WI38 (cell line): ENCODE measurements at regions not wholly inside any gene's neighbourhood (a gene's known extent, or its start where the extent isn't known, plus 50 kb on each side); places are given as distances from the start of the nearest gene placed in this dataset.

ENCODE experiments used
- H3K4me3 ChIP-seq: 2 replicates; pipeline ENCODE4 v1.5.1; 2011; ENCODE audit warnings: low read depth, mild to moderate bottlenecking, control low read depth, low read length
- TF ChIP-seq, protein P1 (sequence below): IDR thresholded peaks from 2 replicates; pipeline ENCODE4 v1.5.1; 2012; ENCODE audit warnings: low read depth, mild to moderate bottlenecking, control low read depth, low read length

- no peak overlapping the region for H3K4me3 ChIP-seq
- TF ChIP-seq, protein P1, sequence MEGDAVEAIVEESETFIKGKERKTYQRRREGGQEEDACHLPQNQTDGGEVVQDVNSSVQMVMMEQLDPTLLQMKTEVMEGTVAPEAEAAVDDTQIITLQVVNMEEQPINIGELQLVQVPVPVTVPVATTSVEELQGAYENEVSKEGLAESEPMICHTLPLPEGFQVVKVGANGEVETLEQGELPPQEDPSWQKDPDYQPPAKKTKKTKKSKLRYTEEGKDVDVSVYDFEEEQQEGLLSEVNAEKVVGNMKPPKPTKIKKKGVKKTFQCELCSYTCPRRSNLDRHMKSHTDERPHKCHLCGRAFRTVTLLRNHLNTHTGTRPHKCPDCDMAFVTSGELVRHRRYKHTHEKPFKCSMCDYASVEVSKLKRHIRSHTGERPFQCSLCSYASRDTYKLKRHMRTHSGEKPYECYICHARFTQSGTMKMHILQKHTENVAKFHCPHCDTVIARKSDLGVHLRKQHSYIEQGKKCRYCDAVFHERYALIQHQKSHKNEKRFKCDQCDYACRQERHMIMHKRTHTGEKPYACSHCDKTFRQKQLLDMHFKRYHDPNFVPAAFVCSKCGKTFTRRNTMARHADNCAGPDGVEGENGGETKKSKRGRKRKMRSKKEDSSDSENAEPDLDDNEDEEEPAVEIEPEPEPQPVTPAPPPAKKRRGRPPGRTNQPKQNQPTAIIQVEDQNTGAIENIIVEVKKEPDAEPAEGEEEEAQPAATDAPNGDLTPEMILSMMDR, result no peak
Measured at GRCh38 chr17:51507444-51507843, 247.1 kb downstream of the UTP18 start.

- no peak overlapping the region for H3K4me3 ChIP-seq
- TF ChIP-seq, protein P1, result no peak
Measured at GRCh38 chr17:51508048-51508447, 247.7 kb downstream of the UTP18 start.

DNA sequence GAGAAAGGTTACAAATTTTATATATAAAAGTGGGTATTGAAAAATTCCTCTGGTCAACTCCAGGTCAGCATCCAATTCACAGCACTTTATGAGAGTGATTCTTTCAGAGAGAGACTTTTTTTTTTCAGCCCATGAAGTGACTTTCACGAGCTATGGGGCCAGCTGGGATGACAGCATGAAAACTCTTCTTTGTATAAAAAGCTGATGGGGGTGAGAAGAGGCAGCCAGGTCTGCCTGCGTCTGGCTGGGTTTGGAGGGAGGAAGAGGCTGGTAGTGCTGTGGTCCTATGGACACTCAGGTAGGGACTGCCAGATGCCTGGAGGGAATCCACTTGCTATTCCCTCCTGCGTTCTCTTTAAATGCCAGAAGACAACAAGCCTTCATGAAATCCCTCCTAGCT lies 250.6 kb downstream of the UTP18 start:
- H3K4me3 ChIP-seq, result no peak overlapping the region
- TF ChIP-seq, protein P1, result no peak

DNA sequence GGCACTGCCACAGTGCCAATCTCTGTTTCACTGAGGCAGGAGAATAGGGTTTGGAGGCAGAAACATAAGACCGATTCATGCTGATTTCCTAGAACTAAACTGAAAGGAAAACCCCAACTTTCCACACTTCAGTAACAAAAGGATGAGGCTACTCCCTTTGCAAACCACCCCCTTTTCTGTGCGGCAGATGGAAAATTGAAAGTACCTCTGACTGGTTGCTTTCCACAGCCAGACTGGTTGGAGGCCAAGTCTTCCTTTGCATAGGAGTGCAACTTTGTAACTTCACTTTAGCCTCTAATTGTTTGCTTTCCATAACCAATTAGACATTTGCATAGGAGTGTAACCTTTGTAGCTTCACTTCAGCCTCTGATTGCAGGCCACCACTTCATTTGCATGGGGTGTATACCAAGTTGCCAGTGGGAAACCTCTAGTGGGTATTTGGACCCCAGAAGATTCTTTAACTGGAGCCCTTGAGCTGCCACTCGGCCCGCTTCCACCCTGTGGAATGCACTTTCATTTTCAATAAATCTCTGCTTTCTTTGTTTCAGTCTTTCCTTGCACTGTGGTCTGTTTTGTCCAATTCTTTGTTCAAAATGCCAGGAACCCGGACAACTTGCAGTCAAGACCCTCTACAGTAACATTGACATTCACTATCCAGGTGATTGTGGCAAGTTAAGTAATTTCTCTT lies 252.0 kb downstream of the UTP18 start:
- no peak overlapping the region for H3K4me3 ChIP-seq
- TF ChIP-seq, protein P1, result no peak

- H3K4me3 ChIP-seq, result no peak overlapping the region
- TF ChIP-seq, protein P1, result no peak
Measured at GRCh38 chr17:51516924-51517323, 256.6 kb downstream of the UTP18 start.

GRCh38 chr17:51524524-51524923 lies 264.2 kb downstream of the UTP18 start:
- H3K4me3 ChIP-seq, result no peak overlapping the region
- TF ChIP-seq, protein P1, result no peak

DNA sequence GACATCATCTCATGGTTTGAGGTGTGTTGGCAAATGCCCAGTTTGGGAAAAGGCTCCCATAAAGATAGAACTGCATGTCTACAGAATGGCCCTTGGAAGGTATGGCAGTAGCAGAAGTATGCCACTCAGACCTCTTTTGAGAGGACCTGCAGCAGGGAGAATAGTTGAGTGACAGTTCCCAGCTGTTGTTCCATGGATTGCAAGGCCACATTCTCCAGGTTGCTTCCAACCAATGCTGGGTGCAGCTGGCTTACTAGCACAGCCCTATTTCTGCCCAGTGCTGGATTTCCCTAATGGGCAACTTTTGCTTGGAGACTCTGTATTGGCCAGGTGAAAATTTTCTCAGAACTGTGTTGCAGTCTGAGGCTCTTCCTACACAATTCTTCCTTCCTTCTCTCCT lies 266.2 kb downstream of the UTP18 start:
- no peak overlapping the region for H3K4me3 ChIP-seq
- TF ChIP-seq, protein P1, result no peak
